Caki2 (cell line): ENCODE measurements at regions not wholly inside any gene's neighbourhood (a gene's known extent, or its start where the extent isn't known, plus 50 kb on each side); places are given as distances from the start of the nearest gene placed in this dataset.

Experiments
- DNase-seq: peaks from one replicate; pipeline ENCODE4 v3.0.0-alpha.2; 2015; ENCODE audit warnings: low read depth
- in situ Hi-C: cut with HindIII; loops from 2 replicates; pipeline ENCODE4 v1.10.0; 2016; ENCODE audit warnings: low sequenced_read_pairs, low pct_unique_long_range_greater_than_20kb, mixed read lengths

DNA sequence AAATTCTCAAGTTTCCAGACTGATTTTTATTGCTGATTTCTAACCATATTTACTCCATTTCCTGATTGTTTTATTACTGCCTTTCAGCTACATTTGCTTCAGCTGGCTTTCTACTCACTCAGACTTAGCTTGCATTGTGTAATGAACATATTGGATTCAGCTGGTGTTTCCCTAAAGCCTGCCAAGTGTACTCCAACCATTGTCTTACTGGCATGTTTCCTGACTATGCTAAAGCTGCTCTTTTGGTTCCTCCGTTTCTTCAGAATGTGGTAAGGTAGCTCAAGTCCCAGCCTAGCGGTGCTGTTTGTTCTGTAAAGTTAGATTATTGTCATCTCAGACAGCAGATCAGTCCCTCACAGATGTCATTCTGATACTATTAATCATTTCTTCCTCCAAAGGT is 53.1 kb upstream of the GLRA2 start:
- in situ Hi-C loops: no loop called here
- no peak for DNase-seq

DNA sequence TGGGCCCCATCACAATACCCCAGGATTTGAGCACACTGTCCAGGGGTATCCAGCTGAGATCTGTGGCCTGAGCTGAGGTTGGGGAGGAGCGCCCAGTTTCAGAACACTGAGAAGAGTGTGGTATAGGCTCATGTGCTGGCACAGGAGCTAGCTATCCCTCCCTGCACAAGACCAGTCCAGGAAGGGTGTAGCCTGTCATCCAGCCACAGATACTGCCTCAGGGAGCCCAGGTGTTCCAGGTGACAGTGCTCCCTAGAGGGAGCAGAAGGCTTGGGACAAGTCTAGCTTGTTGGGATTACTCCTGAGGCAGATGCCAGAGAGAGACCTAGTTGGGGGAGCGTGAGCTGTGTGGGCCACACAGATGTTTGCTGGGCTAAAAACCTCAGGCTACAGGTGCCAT is 79.6 kb upstream of the GLRA2 start:
- no peak for DNase-seq
- in situ Hi-C loops: no loop called here

DNA sequence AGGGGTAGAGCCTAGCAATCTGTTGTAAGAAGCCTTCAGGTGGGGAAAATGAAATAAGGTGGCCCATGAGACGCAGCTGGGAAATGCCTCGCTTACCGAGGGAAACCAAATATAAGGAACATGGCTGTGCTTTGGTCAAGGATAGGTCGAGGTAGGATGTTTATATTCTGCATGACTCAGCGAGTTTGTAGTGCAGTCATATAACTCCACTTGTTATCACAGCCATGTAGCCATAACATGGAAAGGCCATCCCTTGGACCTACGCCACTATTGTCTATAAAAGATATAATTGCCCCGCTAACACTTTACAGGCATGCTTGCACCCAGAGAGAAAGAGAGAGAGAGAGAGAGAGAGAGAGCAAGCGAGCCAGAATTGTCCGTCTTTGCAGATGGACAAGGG is 80.9 kb upstream of the GLRA2 start:
- DNase-seq: no peak
- in situ Hi-C loops: no loop called here

DNA sequence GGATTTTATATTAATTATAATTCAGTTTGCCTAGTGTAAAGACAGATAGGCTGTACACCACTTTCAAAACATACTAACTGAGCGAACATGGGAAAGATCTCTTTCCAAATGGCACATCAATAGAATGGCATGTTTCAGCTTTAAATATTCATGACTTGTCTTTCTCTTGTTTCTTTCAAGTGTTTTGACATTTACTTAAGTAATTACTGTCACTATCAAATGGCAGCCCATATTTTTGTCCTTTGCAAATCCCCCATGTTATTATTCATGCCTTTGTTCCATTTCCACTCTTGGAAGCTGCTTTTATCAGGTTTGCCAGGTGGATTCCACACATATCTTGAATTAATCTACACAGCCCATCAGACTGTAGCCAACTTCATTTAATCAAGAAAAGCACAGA is 89.2 kb upstream of the GLRA2 start:
- in situ Hi-C loops: no loop called here

DNA sequence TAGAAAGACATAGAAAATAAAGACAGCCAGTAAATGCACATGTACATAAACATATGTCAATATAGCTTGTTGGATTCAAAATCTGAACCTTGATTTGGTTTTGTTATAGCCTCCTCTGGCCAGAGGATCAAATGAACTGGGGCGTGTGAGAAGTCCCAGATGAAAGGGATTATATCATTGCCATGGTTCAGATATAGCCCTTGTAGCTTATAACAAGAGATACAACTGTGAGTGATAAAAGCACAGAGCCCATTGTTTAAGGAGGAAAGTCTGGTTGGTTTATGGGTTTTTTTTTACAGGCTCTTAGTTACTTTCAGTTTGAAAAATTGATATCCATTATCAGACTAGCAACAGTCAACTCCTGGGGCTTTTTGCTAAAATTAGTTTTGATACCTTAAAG is 101.7 kb upstream of the GLRA2 start:
- in situ Hi-C loops: no loop called here
- no peak for DNase-seq

More for the DNA sequence above, 89.2 kb upstream of the GLRA2 start:
- no peak for DNase-seq

DNA sequence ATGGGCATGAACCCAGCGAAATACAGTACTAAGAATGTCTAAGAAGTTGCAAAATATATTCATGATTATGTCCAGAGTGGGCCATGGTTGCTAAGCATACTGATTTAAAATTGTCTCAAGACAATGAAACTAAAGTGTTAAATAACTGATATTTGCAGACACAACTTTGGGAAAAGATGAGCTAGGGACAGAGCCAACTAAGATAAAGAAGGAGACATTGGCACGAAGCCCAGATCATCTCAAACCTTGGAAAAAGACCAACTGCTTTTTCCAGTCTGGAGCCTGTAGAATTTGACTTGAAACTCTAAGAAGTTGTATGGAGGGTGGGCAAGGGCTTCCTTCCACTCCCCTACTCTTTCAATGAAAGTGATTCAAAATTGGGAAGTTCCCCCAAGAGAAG is 108.5 kb upstream of the GLRA2 start:
- in situ Hi-C loops: no loop called here
- DNase-seq: no peak

DNA sequence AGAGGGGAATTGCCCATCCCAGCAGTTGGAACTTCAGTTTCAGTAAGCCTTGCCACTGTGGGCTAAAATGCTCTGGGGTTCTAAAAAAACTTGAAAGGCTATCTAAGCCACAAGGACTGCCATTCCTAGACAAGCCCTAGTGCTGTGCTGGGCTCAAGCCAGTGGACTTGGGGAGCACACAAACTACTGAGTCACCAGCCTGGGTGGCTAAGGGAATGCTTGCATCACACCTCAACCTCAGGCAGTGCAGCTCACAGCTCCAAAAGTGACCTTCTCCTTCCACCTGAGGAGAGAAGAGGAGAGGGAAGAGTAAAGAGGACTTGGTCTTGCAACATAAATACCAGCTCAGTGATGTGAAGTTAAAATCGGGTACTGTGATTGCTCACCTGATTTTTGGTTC is 116.7 kb upstream of the GLRA2 start:
- in situ Hi-C loops: no loop called here
- no peak for DNase-seq

DNA sequence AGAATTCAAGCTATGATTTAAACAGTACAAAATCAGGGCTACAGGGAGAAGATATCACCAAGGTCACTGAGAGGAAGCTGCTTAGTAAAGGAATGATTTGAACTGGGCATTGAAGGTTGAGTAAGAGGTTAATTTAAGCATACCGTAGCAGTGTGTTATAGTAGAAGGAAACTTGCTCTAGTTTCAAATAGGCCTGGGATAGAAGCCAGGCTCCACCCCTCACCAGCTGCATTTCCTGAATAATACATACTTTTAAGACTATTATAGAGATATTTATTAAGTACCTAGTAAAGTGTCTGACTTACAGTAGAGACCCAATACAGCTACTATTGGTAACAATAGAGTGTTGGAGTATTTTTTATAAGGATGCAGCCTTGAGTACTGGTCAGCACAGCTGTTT is 118.0 kb upstream of the GLRA2 start:
- in situ Hi-C loops: no loop called here
- no peak for DNase-seq

DNA sequence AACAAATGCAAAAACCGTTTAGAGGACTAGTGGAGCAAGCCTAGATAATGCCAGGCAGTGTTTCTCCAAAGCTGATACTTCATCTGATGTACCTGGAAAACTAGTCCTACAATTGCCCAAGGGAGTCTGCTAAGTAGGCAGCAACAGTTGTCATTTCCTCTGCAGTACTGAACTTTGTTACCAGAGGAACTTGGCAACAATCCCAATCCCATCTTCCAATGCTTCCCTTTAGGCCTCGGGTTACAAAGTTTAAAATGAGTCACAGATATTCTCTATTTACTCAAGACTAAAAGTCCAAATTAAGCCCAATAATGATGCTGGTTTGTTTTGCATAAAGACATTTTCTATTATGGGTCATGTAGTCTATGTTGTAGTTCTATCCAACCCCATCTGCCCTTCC is 120.0 kb upstream of the GLRA2 start:
- in situ Hi-C loops: no loop called here
- no peak for DNase-seq

DNA sequence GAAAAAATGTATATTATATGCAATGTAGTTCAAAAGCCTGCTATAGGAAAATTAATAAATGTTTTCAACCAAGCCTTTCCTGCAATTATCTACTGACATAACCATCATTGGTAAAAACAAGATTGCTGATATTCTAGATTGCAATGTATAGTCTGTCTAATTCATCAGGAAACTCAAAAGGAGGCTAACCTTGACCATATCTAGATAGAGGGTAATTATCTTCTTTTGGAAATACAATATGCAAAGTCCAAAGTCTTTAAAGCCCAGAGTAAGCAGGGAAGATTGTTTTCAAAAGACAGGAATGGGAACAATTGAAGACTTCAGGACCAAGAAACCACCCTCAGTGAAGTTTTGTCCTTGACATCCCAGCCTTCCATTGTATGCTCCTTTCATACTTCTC is 123.1 kb upstream of the GLRA2 start:
- in situ Hi-C loops: no loop called here
- no peak for DNase-seq

DNA sequence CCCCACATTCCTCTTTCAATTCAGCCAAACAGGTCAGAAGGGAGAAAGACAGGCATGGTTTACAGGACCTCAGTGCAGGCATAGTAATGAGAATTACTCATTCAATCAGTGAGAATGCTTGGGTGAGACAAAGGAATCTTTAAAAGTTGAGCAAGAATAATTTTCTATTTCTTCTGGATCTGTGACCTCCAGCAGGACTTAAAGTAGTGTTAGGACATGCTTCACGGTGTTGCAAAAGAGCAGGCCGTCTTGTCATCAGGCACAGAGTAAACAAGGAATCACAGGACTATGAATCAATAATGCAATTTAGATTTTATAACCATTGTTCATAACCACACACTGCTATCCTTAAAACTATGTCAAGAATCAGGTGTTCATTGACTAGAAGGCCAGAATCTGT is 130.6 kb upstream of the GLRA2 start:
- in situ Hi-C loops: no loop called here
- peak; percentile 81 for DNase-seq

DNA sequence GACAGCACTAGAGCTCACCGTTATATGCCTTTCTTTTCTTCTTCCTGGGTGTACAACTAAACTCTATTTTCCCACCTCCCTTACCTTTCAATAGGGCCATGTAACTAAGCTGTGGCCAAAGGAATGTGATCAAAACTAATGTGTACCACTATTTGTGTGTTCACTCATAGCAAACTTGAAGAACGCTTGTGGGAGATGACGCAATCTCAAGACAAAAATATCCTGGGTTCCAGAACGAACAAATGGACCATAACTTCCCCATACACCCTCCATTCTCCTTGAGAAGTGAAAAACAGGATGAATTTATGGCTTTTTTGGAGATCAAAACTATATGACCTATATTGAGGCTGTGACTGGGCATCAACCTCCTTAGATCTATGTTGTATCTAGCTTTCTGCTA is 139.7 kb upstream of the GLRA2 start:
- in situ Hi-C loops: no loop called here
- DNase-seq: no peak

DNA sequence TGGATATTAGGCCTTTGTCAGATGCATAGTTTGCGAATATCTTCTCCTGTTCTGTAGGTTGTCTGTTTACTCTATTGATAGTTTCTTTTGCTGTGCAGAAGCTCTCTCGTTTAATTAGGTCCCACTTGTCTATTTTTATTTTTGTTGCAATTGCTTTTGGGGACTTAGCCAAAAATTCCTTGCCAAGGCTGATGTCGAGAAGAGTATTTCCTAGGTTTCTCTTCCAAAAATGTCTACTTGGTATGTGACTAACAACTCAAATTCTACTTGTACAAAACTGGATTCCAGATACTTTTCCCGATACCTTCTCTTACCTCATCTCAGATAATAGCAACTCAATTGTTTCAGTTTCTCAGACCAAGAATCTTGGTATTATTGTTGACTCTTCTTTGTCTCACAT is 142.4 kb upstream of the GLRA2 start:
- DNase-seq: no peak
- in situ Hi-C loops: no loop called here

DNA sequence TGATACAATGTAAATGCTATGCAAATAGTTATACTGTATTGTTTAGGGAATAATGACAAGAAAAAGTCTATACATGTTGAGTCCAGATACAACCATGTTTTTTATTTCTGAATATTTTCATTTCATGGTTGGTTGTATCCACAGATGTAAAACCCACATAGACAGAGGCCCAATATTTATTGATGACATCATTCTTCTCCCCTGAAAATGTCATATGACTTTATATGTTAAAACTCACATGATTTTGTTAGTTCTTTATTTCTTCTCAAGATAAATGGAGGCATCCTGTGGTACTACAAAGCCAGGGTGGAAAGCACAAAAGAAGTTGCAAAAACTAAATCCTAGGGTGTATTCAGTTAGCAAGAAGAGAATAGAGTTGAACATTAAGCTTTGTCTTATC is 149.3 kb upstream of the GLRA2 start:
- no peak for DNase-seq
- in situ Hi-C loops: no loop called here

DNA sequence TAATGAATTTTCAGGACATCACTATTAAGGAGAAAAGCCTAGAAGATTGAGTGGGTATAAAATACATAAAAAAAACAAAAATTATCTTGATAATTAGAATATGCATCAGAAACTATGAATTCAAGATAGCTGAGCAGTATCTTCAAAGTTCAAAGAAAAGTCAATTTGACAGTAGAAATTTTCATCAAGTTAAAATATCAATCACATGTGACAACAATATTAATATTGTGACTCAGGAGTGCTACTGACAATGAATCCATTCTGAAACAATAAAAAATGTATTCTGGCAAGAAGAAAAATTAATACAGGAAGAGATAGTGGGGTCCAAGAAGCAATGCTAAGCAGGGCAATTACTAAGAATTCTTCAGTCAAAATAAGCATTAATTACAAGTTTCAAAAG is 151.9 kb upstream of the GLRA2 start:
- no peak for DNase-seq
- in situ Hi-C loops: no loop called here

DNA sequence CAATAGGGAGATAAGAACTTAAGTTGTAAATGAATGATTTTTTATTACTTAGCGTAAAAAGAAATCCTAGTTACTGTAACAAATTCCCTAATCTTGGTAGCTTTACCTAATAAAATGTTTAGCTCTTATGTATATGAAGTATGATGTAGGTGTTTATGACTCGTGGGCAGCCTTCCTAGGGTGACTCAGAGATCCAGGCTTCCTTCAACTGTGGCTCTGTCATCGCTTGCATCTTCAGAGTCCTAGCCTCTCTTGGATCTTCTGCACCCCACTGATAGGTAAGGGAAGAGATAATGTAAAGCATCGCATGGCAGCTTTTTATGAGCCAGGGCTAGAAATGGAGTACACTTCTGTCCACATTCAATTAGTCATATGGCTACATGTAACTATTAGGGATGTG is 165.6 kb upstream of the GLRA2 start:
- DNase-seq: no peak
- in situ Hi-C loops: no loop called here

DNA sequence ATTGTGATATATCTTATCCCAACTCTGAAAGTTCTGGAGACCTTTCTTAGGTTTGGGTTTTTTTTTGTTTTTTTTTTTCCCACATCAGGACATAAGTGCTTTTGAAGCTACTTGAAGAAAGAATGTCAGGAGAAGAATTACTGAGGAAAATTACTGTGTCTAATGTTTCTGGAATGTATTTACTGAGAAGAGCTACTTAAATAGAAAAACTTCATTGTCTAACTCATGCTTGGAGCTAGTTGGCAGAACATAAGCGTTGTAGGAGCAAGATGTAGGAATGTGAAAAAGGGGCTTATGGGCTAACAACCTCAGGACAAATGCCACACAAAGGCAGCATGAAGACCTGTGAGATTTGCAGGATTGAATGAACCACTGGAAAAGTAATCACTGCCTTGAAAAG is 166.6 kb upstream of the GLRA2 start:
- DNase-seq: no peak
- in situ Hi-C loops: no loop called here

DNA sequence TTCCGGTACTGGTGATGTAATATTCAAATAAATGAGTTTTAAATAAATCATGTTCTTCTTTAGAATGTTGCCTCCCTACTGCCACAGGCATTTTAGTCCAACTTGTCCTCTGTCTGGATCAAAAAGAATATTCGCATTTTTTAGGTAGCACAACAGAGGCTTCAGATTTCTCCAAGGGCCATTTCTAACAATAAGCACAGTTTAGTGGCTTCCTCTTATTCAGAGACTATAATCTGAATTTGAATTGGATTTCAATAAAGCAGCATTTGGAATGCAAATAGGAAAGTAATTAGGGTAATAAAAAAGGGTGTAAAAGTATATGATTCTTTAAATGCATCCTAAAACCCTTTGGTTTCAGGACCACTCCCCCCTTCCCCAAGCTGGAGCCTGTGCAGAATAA is 167.9 kb upstream of the GLRA2 start:
- in situ Hi-C loops: no loop called here
- DNase-seq: no peak

DNA sequence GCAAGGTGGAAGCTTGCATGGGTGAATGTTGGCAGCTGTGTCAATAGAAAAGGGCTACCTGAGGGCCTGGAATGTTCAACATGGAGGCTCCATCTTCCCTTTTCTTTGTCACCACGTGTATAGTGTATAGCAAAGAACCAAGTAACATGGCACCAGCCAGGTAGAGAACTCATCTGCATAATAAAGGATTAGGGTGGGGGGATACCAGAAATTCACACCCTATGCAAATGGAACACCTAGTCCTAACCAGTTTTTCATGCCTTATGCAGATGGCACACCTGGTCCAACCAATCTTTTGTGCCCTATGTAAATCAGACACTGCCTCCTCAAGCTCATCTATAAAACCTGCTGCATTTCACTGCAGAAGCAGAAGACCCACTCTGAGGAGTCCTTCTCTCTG is 169.6 kb upstream of the GLRA2 start:
- in situ Hi-C loops: no loop called here
- DNase-seq: no peak

DNA sequence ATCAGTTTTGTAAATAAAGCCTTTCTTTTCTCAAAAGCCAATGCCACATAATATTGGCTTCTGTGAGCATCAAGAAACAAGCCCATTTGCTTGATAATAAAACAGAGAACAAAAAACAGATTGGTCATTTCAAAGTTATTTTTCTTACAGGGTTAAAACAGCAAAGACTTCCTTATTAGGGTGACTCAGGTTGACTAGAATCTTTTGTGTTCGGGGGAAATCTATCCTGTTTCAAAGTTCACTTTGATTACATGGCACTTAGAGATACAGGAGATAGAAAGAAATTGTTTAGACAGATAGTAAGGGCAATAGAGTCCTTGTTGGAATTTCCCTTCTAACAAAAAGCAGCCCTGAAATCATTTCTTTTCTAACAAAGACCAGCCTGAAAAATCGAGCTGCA is 170.0 kb upstream of the GLRA2 start:
- in situ Hi-C loops: no loop called here
- peak; percentile 7 for DNase-seq

DNA sequence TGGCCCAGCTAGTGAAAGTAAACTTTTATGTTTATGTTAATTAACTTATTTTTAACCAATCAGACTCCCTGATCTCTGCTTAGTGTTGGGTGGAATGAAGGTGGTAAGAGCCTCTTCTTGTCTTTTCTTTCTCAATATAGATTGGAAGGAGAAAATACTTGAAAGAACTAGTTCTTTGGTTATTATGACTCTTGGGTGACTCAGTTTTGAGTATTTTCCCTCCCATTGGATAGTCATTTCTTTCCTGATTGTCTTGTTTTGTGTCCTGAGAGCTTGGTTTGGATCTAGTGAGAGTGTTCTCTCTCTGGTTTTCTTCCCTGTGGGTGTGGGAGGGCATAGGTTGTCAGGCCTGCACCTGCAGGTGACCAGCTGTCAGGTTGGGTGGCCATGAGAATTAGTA is 172.0 kb upstream of the GLRA2 start:
- no peak for DNase-seq
- in situ Hi-C loops: no loop called here
